AG08395 (cell line): ENCODE measurements at regions not wholly inside any gene's neighbourhood (a gene's known extent, or its start where the extent isn't known, plus 50 kb on each side); places are given as distances from the start of the nearest gene placed in this dataset.

Source experiments
- DNase-seq: peaks from one replicate; pipeline ENCODE4 v3.0.0; 2012; ENCODE audit warnings: mixed read lengths, low spot score

- DNase-seq, result no peak
Measured at GRCh38 chr1:60589046-60589748, 493.2 kb upstream of the NFIA start.

DNA sequence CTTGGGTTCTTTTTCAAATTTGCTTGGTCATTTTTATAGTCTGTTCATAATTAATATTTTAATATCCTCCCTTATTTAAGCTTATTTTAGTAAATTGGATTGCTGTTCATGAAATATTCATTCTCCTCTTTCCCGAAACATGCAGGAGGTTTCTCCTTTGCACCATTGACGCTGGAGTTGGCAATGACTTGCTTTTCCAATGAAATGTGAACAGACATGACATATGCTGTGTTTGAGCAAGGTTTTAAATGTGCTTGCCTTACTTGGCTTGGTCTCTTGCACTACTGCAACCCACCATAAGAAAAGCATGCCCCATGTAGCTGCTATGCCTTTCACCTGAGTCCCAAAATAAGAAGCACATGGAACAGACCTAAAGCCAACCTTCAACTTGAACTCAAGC, 498.0 kb upstream of the NFIA start:
- DNase-seq, result no peak

DNA sequence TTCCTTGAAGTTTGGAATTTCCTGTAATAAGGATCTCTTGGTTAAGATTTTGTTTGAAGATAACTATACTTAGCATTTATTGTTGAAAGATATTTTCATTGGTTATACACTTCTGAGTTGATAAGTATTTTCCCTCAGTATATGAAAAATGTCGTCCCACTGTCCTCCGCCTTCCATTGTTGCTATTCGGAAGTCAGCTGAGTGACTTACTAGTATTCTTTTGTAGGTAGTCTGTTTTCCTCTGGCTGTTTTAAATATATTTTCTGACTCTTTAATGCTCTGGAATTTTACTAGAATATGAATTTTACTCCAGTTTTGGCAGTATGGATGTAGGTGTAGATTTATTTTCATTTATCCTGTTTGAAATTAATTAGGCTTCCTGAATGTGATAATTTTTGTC, 498.7 kb upstream of the NFIA start:
- no peak for DNase-seq

DNA sequence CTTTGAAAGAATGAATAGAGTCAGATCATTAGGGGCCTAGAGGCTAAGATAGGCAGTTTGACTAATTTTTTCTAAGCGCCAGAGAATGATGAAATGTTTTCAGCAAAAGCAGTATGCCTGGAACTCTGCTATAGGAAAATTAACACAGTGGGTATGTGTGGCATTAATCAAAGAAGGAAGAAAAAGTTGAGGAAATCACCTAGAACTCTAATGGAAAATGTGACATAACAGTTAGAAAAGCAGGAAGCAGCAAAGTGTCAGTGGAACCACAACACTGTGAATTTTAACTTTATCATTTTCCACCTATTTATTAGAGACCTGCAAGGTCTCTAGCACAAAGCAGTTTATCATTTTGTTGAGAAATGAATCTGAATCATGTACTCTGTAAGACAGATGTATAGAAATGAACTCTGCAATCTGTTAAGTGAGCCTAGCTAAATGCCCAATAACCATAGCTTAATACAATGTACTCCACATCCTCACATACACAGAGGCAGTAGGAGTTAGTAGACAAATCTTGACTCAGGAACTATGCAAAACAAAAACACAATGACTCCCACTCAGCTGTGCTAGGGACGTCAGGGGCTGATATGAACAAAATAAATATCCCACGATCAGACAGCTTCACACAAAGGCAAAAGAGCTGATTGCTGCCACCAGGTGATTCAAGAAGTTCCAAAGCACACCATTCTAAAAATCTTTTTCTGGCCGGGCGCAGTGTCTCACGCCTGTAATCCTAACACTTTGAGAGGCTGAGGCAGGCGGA, 500.7 kb upstream of the NFIA start:
- no peak for DNase-seq

- DNase-seq, result no peak
Measured at GRCh38 chr1:60577029-60577428, 503.5 kb upstream of the C1orf87 start.

- DNase-seq, result no peak
Measured at GRCh38 chr1:60575326-60575977, 501.9 kb upstream of the C1orf87 start.

DNA sequence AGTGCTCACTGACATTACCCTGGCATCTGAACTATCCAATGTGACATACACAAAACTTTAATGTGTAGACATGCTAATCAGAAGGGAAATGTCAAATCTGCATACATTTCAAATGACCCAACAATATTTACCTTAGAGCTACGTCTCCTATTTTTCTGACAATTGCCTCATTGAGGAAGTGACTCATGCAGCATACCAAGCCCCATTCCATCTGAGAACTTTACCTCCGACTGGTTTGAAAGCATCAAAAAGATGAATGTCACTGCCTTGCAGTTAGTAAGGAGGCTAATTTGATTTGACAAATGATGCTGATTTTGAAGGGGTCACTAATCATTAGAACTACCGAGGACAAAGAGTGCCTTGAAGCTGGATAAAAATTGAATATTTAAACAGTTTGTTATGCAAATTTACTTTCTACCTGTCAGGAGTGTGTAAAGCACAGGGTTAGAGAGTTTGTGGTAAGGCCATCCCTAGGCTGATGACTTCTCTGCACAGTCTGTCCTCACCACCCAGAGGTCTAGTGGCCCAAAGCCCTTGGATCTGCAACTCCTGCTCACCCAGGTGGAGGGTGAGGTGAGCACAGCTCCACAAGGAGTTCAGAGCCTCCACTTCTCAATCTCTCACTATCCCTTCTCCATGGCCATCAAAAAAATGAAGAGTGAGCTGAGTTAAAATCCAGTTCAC, 500.3 kb upstream of the C1orf87 start:
- DNase-seq, result peak; percentile 10

DNA sequence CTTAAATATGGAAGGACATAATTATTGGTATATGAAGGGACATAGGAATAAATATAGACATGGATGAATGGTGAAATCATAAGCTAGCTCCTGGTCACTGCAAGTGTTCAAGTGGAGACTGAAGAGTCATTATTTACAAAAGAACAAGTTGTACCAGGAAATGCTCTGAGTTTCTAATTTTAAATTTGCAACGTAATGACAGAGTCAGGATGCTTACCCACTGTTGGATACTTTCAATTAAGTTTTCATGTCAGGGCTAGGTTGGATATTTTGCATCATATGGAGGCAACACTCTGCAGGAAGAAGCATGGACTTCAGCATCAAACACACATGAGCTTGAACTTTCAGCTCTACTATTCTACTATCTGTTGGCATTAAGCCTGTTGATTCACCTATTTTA, 499.6 kb upstream of the C1orf87 start:
- no peak for DNase-seq

- DNase-seq, result no peak
Measured at GRCh38 chr1:60572378-60572777, 498.8 kb upstream of the C1orf87 start.

- DNase-seq, result no peak
Measured at GRCh38 chr1:60571811-60572210, 498.2 kb upstream of the C1orf87 start.

DNA sequence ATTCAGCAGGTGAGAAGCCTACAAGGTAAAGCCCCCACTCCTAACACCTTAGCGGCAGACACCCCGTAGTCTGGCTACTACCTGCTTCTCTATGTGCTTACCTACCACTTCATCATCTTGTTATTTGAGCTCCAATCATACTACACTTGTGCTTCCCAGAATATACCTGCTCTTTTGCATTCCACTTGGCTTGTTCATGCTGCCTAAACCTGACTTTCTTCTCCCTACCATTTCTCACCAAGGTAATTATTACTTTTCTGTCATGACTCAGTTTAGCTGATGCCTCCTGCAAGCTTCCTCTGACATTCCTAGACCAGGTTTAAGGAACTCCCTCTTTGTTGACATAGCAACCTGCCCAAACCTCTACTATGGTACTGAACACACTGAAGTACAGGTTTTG, 495.6 kb upstream of the C1orf87 start:
- no peak for DNase-seq

GRCh38 chr1:60567256-60567655, 493.7 kb upstream of the C1orf87 start:
- DNase-seq, result no peak

DNA sequence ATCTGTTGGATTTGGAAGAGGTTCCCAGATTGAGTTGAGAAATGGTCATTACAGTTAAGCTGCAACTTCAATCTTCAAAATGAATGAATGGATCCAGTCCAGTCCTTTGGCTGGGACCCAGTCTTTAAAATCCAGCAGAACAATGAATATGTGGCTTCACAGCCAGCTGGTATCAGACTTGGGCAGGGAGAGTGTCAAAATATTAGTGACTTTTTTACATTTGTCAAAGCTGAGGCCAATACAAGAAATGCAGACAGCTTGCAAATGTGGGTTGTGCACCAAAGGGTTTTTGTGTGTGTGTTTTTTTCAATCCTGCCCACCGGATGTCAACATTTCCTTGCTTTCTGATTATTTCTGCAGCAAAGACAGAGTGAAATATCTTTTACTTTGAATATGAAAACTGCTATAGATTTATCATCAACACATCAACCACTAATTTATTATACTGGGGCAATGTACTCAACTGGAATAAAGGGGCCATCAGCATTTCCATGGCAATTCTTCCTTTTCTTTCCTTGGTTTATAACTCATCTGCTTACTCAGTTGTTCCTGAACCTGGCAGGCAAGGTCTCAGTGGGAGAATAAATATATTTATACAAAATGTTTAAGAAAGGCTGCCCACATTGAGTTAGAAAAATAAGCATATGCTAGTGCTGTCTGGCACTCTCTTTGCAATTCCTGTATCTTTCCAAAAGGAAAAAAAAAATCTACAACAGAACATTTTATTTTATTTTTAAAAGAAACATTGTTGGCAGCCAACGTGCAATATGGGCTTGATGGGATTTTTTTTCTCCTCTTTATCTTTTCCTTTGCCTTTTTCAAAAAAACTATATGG, 491.6 kb upstream of the C1orf87 start:
- no peak for DNase-seq

GRCh38 chr1:60563777-60564535, 490.4 kb upstream of the C1orf87 start:
- no peak for DNase-seq

DNA sequence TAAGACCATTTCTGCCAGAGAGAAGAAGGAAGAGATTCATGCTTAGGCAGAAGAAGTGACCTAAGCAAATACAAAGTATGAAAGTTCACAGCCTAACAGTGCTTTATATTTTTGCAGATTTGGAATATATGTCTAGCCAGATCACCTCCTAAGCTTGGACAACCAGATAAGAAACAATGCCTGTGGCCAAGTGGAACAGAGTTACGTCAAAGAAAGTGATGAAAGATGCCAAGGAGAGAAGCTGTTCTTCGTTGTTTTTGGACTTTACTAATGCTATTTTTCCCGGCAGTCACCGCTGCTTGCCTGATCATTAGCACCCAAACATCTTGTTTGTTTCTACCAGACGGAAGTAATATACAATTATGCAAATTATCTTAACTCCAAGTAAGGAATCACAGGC, 489.2 kb upstream of the C1orf87 start:
- DNase-seq, result no peak

- no peak for DNase-seq
Measured at GRCh38 chr1:60560701-60561100, 487.1 kb upstream of the C1orf87 start.

DNA sequence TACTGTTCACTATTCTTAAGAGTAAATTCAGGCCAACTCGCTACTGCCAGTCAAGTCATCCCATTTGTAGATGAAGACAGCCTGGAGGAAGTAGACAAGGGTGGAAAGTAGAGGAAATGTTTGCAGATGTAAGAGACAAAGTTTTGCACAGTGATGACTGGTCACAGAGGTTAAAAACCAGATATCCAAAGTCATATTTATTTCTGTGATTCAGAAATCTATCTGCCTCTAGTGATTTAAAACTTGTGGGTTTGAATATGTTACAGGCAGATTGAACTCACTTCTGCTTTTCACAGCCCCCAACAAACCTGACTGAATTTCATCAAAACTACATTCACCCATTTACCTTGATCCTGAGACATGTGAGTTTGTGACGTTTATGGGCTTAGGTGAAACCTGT, 484.7 kb upstream of the C1orf87 start:
- no peak for DNase-seq

DNA sequence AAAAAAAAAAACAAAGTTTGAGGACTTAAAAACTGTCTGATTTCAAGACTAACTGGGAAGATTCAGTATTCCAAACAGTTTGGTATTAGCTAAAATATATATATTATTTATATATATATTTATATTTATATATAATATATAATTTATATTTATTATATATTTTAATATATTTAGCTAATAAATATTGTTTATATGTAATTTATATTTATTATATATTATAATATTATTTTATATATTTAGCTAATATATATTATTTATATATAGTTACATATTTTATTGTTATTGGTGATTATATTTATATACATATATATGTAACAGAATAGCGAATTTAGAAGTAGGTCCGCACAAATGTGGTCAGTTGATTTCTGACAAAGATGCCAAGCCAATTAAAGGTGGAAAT, 480.2 kb upstream of the C1orf87 start:
- DNase-seq, result no peak

DNA sequence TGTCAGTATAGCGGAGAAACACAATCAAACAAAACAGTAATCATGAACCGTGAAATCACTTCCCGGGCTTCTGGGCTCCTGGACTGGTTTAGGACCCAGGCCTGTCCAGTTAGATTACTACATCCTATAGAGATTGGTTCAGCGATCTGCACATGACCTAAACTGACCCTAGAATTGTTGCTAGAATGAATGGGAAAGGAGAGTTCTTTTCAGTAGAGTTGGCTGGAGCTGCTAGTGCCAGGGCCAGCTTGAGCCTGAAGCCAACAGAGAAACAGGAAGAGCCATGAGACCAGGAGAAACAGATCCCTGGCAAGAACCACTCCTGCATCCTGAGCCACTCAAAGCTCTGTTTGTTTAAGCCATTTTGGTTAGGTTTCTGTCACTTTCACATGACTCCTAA, 474.3 kb upstream of the C1orf87 start:
- no peak for DNase-seq

DNA sequence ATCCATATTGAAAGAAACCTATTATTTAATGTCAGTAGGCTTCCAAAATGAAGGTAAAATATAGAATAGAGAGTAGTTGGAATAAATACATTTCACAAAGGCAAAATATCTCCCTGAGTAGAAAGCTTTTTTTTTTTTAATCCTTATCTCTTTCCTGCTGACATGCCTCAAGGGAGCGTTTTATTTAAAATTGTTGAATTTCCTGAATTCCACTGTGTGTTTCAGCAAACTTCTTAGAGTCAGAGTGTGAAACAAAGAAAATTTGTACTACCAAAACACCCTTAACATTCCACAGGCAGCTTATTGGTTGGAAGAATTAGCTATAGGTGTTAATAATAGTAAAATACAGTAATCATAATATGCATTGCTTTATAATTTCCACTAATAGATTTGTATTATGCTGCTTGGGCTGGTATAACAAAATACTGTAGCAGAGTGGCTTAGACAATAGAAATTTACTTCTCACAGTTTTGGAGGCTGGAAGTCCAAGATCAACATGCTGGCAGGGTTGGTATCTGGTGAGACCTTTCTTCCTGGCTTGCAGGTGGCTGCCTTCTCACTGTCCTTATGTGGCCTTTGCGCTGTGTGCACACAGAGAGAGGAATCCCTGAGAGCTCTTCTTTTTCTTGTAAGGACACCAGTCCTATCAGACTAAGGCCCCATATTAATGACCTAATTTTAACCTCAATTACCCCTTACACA, 468.4 kb upstream of the C1orf87 start:
- no peak for DNase-seq
